GM21423 (cell line): ENCODE measurements at regions not wholly inside any gene's neighbourhood (a gene's known extent, or its start where the extent isn't known, plus 50 kb on each side); places are given as distances from the start of the nearest gene placed in this dataset.

Experiments used
- ATAC-seq: cut with Tn5 transposase; IDR thresholded peaks from one replicate; pipeline ENCODE4 v1.9.1; 2021; ENCODE audit warnings: mild to moderate bottlenecking, moderate library complexity; ENCODE audit not compliant: unreplicated experiment

- ATAC-seq, result no peak
These were observed 50.6 kb upstream of the MPEG1 start for GRCh38 chr11:59263225-59263894.
